Tongue (tissue), 1 donor: ENCODE measurements at regions not wholly inside any gene's neighbourhood (a gene's known extent, or its start where the extent isn't known, plus 50 kb on each side); places are given as distances from the start of the nearest gene placed in this dataset.
A peak's percentile ranks its signal among the peaks of the same experiment; 100 is the strongest.
"Not testable (repeated sequence)": the region's sequence is repeated elsewhere in the genome, so short reads cannot be mapped to it uniquely, and the experiment has no call there.

ENCODE experiments used
- DNase-seq: peaks from one replicate; pipeline ENCODE4 v3.0.0-alpha.2; 2015

- DNase-seq: no peak
Observed at GRCh38 chr11:39139581-39139980, 2319.9 kb downstream of the LRRC4C start.

DNA sequence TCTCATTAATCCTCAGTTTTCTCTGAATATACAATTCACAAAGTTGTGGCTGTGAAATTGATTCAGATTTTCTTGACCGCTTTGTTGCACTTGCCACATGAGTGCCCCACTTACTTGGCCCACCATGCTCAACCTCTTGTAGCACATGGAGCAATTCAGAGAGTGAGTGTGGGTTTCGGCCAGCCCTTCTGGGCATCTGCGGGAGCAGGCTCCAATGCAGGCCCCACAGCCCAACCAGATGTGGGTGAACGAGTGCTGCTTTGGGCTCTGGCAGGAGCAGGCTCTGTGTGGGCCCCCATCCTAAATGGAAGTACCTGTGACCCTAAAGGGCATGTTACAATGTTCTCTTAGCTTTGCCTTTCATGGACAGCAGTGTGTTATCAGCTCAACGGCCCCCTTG is 2338.6 kb downstream of the LRRC4C start:
- no peak for DNase-seq

GRCh38 chr11:39113606-39114005 is 2345.8 kb downstream of the LRRC4C start:
- no peak for DNase-seq

DNA sequence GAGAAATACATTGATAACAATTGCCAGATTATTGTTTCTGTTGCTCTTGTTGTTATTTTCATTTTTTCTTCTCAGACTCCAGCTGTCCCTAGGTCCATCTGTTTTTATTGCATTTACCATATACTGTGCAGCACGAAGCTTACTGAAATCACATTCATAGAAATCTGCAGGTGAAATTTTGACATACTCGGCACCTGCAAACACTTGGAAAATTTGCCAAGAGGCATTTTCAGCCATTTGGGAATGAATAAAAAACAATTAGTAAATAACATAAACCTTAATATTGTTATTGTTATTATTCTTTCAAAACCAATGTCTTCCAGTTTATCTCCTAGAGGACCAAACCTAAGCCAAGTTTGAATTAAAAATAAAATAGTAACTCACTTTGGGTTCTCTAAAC is 2357.2 kb downstream of the LRRC4C start:
- no peak for DNase-seq

GRCh38 chr11:39078465-39078864 is 2381.0 kb downstream of the LRRC4C start:
- DNase-seq: no peak

DNA sequence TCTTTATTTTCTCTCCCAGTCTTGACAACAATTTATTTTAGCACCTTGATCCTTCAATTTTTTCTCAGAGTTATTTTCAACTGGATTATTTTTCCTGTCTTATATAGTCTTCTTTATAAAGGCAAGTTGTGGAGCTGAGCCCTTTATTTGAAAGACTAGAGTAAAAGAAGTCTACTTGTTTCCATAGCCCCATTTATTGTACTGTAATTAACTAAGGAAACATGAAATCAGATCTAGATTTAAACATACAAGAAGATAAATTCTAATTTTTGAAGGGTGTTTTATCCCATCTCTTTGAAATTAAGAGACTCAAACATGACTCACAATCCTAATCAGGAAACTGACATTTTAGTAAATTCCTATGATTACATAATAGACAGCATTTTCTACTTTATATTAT is 2421.8 kb downstream of the LRRC4C start:
- DNase-seq: no peak

DNA sequence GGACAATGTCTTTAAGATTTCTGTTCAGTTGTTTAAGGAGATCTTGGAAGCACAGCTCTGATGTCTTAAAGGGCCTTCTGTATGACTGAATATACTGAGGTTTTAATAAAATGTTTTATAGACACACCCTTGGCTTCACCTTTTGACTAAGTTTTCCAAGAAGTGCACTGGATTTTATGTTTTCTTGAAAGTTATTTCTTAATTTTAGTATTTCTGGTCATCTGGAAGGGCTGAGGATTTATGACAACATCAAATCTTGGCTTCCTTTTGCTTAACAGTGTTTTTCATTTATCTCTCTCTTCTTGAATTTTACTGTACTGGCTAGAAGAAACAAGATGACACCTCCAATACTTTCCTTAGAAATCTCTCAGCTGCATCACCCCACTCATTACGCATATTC is 2423.4 kb downstream of the LRRC4C start:
- DNase-seq: no peak

- no peak for DNase-seq
Observed at GRCh38 chr11:39021539-39021938, 2423.5 kb upstream of the RAG2 start.

DNA sequence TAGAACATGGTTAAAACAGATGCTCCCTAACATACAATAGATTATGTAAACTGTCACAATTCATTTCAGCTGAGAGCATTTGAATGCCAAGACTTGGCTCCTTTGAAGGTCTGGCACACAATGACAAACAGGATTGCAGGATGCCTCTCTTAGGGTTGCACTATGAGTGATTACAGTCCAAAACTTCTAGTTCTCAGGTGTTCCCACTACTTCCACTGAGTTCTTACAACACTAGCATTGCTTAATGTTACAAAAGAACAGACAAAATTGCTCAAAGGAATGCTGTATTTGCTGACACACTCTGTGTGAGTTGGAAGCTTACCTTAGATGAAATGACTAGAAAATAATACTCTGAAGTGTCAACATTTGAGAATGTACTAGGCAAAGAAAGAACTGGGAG is 2413.8 kb upstream of the RAG2 start:
- peak; percentile 24 for DNase-seq

DNA sequence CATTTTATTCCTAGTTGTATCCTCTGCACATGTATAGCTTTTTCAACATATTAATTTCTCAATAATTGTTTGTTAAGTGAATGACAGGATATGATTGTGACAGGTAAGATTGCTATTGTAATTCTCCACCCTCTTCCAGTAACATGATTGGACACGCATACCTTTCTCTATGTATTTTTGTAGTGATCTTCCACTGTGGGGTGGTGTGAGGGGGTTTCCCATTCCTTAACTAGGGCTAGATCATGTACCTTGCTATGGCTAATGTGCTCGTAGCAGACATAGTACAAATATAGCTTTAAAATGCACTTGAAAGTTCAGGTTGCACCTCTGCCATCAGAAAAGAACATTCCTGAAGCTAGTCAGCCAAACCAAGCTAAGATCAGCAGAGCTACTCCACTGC is 2392.8 kb upstream of the RAG2 start:
- no peak for DNase-seq

GRCh38 chr11:38990139-38990538 is 2392.1 kb upstream of the RAG2 start:
- no peak for DNase-seq

GRCh38 chr11:38988908-38989307 is 2390.9 kb upstream of the RAG2 start:
- no peak for DNase-seq

GRCh38 chr11:38972220-38972619 is 2374.2 kb upstream of the RAG2 start:
- DNase-seq: no peak

DNA sequence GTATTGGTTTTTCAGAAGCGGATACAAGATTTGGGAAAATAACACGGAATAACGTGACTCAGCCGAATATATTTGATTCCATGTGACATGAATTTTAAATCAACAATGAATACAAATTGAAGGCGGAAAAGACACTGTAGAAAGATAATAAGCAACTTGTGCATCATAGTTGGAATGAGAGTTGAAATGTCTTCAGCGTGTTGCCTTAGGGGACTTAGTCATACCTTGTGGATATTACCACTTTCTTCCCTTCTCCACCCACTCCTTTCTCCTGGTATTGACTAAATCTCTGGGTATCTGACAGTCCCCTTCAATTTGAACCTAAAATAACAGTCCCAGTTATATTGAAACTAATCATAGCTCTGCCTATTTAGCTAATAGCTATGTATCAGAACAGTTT is 2373.1 kb upstream of the RAG2 start:
- no peak for DNase-seq

- DNase-seq: peak; percentile 1
Observed at GRCh38 chr11:38968951-38969350, 2370.9 kb upstream of the RAG2 start.

- DNase-seq: no peak
Observed at GRCh38 chr11:38952698-38953097, 2354.7 kb upstream of the RAG2 start.

DNA sequence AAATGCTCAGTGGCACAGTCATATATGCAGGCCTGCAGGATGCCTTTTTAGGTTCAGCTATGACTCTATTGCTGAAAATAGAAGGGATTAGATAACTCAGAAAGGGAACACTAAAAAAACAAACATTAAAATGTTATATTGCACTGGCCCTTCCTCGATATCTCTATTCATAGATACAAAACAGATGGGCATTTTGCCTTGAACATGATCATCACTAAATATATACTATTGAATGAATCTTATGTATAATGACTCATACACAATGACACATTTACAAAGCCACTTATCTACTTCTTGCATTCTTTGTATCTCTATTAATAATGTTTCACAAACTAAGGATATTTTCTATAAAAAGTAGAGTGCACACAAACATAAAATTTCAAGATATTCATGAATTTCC is 2352.8 kb upstream of the RAG2 start:
- no peak for DNase-seq

- DNase-seq: no peak
Observed at GRCh38 chr11:38948392-38948791, 2350.4 kb upstream of the RAG2 start.

GRCh38 chr11:38937709-38938108 is 2339.7 kb upstream of the RAG2 start:
- no peak for DNase-seq

DNA sequence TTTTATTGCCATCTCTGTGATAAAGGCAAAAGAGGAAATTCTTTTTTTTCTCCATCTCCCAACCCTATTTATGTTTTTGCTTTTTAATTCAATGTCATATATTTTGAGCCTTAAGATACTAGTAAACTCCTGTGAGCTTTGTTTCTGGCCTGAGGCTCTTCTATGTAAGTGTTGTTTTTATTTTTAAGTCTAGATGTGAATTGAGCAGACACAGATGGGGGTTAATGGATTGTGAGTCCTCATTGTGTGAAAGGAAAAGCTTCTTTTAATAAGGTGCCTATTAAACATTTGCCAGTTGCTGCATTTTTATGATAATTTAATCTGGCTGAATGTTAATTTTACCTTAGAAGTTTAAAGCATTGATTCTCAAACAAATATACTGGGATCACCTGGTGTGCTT is 2337.9 kb upstream of the RAG2 start:
- DNase-seq: no peak

GRCh38 chr11:38927993-38928392 is 2330.0 kb upstream of the RAG2 start:
- DNase-seq: no peak

DNA sequence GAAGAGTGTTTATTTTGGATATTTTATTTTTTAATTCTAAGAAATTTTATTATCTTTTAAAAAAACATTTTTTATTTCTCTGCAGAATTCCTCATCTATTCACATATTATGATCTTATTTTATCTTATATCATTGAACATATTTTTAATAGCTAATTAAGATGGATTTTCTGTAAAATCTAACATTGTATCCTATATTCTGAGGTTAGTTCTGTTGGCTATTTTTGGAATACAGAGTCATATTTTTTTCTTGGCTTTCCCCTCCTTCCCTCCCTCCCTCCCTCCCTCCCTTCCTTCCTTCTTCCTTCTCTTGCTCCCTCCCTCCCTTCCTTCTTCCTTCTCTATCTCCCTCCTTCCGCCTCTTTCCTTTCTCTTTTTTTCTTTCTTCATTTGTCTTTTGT is 2326.6 kb upstream of the RAG2 start:
- no peak for DNase-seq

DNA sequence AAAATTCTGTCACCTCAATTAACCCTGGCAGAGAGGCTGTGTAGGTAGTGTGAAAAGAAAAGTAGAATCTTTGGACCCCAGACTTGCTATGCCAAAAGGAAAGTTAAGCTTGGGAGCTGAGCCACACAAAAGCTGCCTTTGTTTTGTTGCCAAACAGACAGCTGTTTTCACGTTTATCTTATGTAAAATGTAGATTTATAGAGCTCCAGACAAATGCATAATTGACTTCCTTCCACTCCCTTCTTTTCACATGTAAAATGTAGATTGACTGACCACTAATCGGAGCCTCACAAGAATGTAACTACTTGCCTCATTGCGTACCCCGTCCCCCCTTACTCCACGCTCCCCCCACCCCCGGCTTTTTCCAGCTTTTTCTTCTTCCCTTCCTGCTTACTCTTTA is 2302.2 kb upstream of the RAG2 start:
- peak; percentile 68 for DNase-seq

DNA sequence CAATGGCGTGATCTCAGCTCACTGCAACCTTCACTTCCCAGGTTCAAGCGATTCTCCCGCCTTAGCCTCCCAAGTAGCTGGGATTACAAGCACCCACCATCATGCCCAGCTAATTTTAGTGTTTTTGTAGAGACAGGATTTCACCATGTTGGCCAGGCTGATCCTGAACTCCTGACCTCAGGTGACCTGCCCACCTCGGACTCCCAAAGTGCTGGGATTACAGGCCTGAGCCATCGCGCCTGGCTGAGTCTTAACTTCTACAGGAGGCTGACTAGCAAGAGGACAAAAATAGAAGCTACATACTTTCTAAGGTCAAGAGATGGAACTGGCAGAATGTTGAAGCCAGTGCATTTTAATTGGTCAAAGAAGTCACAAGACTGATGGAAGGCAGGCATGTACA is 2296.2 kb upstream of the RAG2 start:
- DNase-seq: not testable (repeated sequence)

- no peak for DNase-seq
Observed at GRCh38 chr11:38884145-38884865, 2286.3 kb upstream of the RAG2 start.
